Caco-2 (cell line): ENCODE measurements at regions not wholly inside any gene's neighbourhood (a gene's known extent, or its start where the extent isn't known, plus 50 kb on each side); places are given as distances from the start of the nearest gene placed in this dataset.

ENCODE experiments used
- BruUV-seq: library from RNA; stranded (reverse); fragments of 400-500 nt; replicated peaks from 2 replicates; lab custom pipeline; 2021; lab: Mats Ljungman, UMichigan
- CTCF ChIA-PET: fragments of 300-600 bp; sonication (Branson Sonifier 250); formaldehyde crosslinking; loops from one replicate; lab custom pipeline; 2022; ENCODE audit warnings: antibody characterized with exemption; lab: Charles Lee
- POLR2A ChIA-PET: fragments of 300-600 bp; sonication (Branson Sonifier 250); formaldehyde crosslinking; loops from one replicate; lab custom pipeline; 2022; ENCODE audit warnings: antibody characterized with exemption; lab: Charles Lee
- DNase-seq, 2 experiments: peaks; one replicate each; pipeline versions ENCODE4 v3.0.0 to v3.0.0-alpha.2; 2020 to 2022
- H3K27me3 ChIP-seq: replicated peaks from 2 replicates; pipeline ENCODE4 v1.6.0; 2011; ENCODE audit warnings: low read length; ENCODE audit not compliant: control insufficient read depth, insufficient read depth
- H3K36me3 ChIP-seq: 2 replicates; pipeline ENCODE4 v1.5.1; 2011; ENCODE audit warnings: low read length; ENCODE audit not compliant: control insufficient read depth, insufficient read depth
- H3K4me1 ChIP-seq: fragments of 250-450 bp; sonication (Bioruptor Pico); 2 replicates; pipeline ENCODE4 v1.5.1; 2020; ENCODE audit warnings: mild to moderate bottlenecking
- H3K4me3 ChIP-seq: 2 replicates; pipeline ENCODE4 v1.5.1; 2011; ENCODE audit warnings: low read depth, mild to moderate bottlenecking, control low read depth, low read length
- H3K9me3 ChIP-seq: fragments of 250-450 bp; sonication (Bioruptor Pico); 2 replicates; pipeline ENCODE4 v1.5.1; 2020; ENCODE audit warnings: mild to moderate bottlenecking, moderate library complexity
- H3K27ac Mint-ChIP-seq: one replicate; pipeline ENCODE4 v1.8.0; 2022; ENCODE audit warnings: mixed read lengths; ENCODE audit not compliant: unreplicated experiment
- H3K27me3 Mint-ChIP-seq: one replicate; pipeline ENCODE4 v1.8.0; 2022; ENCODE audit warnings: mixed read lengths; ENCODE audit not compliant: insufficient read depth, unreplicated experiment
- H3K36me3 Mint-ChIP-seq: one replicate; pipeline ENCODE4 v1.8.0; 2022; ENCODE audit warnings: mild to moderate bottlenecking, mixed read lengths; ENCODE audit not compliant: insufficient read depth, unreplicated experiment
- H3K4me1 Mint-ChIP-seq: one replicate; pipeline ENCODE4 v1.8.0; 2022; ENCODE audit warnings: low read depth, mixed read lengths; ENCODE audit not compliant: unreplicated experiment
- H3K4me3 Mint-ChIP-seq: one replicate; pipeline ENCODE4 v1.8.0; 2022; ENCODE audit warnings: mild to moderate bottlenecking, moderate library complexity, mixed read lengths; ENCODE audit not compliant: unreplicated experiment
- H3K9me3 Mint-ChIP-seq: one replicate; pipeline ENCODE4 v1.8.0; 2022; ENCODE audit warnings: mixed read lengths; ENCODE audit not compliant: unreplicated experiment
- CTCF ChIP-seq, 2 experiments: fragments of 200-600 bp in 1 of 2; IDR thresholded peaks; 1 replicate in 1 of 2; 2 replicates in 1 of 2; pipeline versions ENCODE4 v1.5.1 to v1.8.0; 2011 to 2022; ENCODE audit warnings: antibody characterized with exemption in 1 of 2, control low read depth in 1 of 2, inconsistent platforms in 1 of 2, low read depth in 1 of 2, low read length in 1 of 2, mild to moderate bottlenecking in 1 of 2, moderate library complexity in 1 of 2; ENCODE audit not compliant: insufficient read depth in 1 of 2, severe bottlenecking in 1 of 2, unreplicated experiment in 1 of 2
- intact Hi-C: fragments of 100-400 bp; cut with micrococcal nuclease; formaldehyde crosslinking; loops from one replicate; pipeline ENCODE4 v1.10.0; 2022; ENCODE audit not compliant: unreplicated experiment

GRCh38 chr21:20647607-20648006 is 350.6 kb upstream of the NCAM2 start:
- no peaks in the 10 kb centered on the region for H3K36me3 Mint-ChIP-seq
- H3K4me1 Mint-ChIP-seq = no peaks in the 10 kb centered on the region
- POLR2A ChIA-PET = no interaction called here
- BruUV-seq = no TSS peak
- Histone ChIP-seq H3K9me3 (no peaks in the 10 kb centered on the region; the same call in 1 of the 2 replicates), H3K36me3 (no peaks in the 10 kb centered on the region), H3K4me3 (no peak overlapping the region), H3K4me1 (no peaks in the 10 kb centered on the region), H3K27me3 (no peaks in the 10 kb centered on the region)
- no peaks in the 10 kb centered on the region for H3K9me3 Mint-ChIP-seq
- no peak for DNase-seq
- no peak for TF ChIP-seq CTCF (IDR thresholded peaks at IDR 0.05; ENCODE audit: insufficient read depth in 1 of 2, low read depth in 1 of 2, low read length in 1 of 2, severe bottlenecking in 1 of 2, unreplicated experiment in 1 of 2)
- CTCF ChIA-PET = no interaction called here
- H3K27me3 Mint-ChIP-seq = no peaks in the 10 kb centered on the region
- no peak overlapping the region for H3K27ac Mint-ChIP-seq
- intact Hi-C loops = no loop called here
- no peak overlapping the region for H3K4me3 Mint-ChIP-seq

- no peak overlapping the region for H3K27ac Mint-ChIP-seq
- H3K27me3 ChIP-seq = no peaks in the 10 kb centered on the region
- H3K4me1 ChIP-seq = no peaks in the 10 kb centered on the region
- no peak overlapping the region for H3K4me3 ChIP-seq
- no peaks in the 10 kb centered on the region for H3K9me3 Mint-ChIP-seq
- no peaks in the 10 kb centered on the region; the same call in 1 of the 2 replicates for H3K9me3 ChIP-seq
- H3K4me1 Mint-ChIP-seq = no peaks in the 10 kb centered on the region
- intact Hi-C loops = no loop called here
- no peak overlapping the region for H3K4me3 Mint-ChIP-seq
- DNase-seq = no peak
- no peaks in the 10 kb centered on the region for H3K27me3 Mint-ChIP-seq
- no TSS peak for BruUV-seq
- TF ChIP-seq CTCF (IDR thresholded peaks at IDR 0.05; ENCODE audit: insufficient read depth in 1 of 2, low read depth in 1 of 2, low read length in 1 of 2, severe bottlenecking in 1 of 2, unreplicated experiment in 1 of 2) = no peak
- H3K36me3 ChIP-seq = no peaks in the 10 kb centered on the region
- POLR2A ChIA-PET = no interaction called here
- CTCF ChIA-PET = no interaction called here
- no peaks in the 10 kb centered on the region for H3K36me3 Mint-ChIP-seq
Observed at GRCh38 chr21:20649231-20649630, 349.0 kb upstream of the NCAM2 start.

- DNase-seq = no peak
- no peaks in the 10 kb centered on the region for H3K36me3 ChIP-seq
- no TSS peak for BruUV-seq
- no peak for TF ChIP-seq CTCF (IDR thresholded peaks at IDR 0.05; ENCODE audit: insufficient read depth in 1 of 2, low read depth in 1 of 2, low read length in 1 of 2, severe bottlenecking in 1 of 2, unreplicated experiment in 1 of 2)
- Mint-ChIP-seq H3K4me3 (no peak overlapping the region), H3K4me1 (no peaks in the 10 kb centered on the region), H3K27ac (no peak overlapping the region), H3K27me3 (no peaks in the 10 kb centered on the region), H3K9me3 (no peaks in the 10 kb centered on the region), H3K36me3 (no peaks in the 10 kb centered on the region)
- no peaks in the 10 kb centered on the region for H3K27me3 ChIP-seq
- ChIA-PET CTCF (no interaction called here), POLR2A (no interaction called here)
- intact Hi-C loops = no loop called here
- H3K4me1 ChIP-seq = no peaks in the 10 kb centered on the region
- 0 out of 2 replicates have a peak, but pooled peaks cover 4% of the 10 kb centered on the region for H3K9me3 ChIP-seq
- no peak overlapping the region for H3K4me3 ChIP-seq
Observed at GRCh38 chr21:20652846-20653245, 345.4 kb upstream of the NCAM2 start.
